Islet of Langerhans (tissue), 1 donor: ENCODE measurements at regions not wholly inside any gene's neighbourhood (a gene's known extent, or its start where the extent isn't known, plus 50 kb on each side); places are given as distances from the start of the nearest gene placed in this dataset.

Experiments used
- FAIRE-seq: peaks from one replicate; lab custom pipeline; 2011; peaks lifted over from hg19 to GRCh38; lab: Jason Lieb, UNC

DNA sequence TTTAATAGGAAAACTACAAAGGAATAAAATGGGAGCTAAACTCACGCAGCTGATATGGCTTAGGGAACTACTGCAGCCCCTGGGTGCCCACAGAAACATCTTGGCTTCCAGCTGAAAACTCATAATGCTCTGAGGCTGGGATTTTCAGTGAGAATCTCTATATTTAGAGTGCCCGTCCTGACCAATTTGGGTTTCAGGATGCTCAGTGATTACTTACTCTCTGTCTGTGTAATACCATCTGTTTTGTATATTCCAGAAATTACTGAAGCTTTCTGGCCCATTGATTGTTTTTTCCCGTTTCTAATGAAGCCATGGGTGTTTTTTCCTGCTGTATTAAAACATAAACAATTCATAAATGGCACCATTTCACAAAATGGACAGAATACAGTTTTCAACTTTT, 50.6 kb upstream of the ZNF385D start:
- FAIRE-seq = no peak

DNA sequence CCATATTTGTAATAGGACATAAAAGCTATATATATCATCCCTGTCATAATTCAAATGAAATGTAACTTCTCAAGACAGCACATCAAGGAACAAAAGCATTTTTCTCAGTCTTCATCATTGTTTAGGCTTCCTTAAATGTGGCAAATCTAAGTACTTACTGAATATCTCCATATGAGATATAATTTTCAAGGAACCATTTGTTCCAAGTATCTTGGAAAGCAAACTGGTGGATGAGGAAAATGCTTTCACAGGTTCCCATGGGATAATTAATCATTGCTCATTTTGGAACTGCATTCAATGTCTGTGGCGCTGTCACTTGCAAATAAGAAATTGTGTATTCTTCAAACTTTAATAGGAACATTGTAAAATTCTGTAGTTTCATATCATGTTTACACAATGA, 52.6 kb upstream of the ZNF385D start:
- FAIRE-seq = peak; percentile 30

- no peak for FAIRE-seq
Observed at GRCh38 chr3:21804330-21804729, 53.3 kb upstream of the ZNF385D start.

DNA sequence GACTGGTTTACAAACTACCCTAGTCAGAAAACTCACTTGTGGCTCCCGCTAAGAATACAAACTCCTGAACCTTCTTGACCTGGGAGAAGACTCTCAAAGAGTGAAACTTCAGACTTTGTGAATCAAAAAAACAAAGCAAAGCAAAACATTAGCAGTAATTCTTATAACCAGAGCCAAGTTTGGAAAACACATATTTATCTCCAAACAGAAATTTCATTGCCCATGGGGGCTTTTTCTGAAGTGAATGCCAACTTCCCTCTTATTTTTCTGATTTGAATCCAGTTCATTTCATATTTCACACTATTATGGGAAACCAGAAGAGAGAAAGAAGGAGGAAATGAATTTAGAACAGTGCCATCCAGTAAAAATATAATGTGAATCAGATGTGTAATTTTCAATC, 55.7 kb upstream of the ZNF385D start:
- FAIRE-seq = no peak

GRCh38 chr3:21825684-21826083, 74.7 kb upstream of the ZNF385D start:
- no peak for FAIRE-seq

GRCh38 chr3:21826416-21826815, 75.4 kb upstream of the ZNF385D start:
- FAIRE-seq = no peak

DNA sequence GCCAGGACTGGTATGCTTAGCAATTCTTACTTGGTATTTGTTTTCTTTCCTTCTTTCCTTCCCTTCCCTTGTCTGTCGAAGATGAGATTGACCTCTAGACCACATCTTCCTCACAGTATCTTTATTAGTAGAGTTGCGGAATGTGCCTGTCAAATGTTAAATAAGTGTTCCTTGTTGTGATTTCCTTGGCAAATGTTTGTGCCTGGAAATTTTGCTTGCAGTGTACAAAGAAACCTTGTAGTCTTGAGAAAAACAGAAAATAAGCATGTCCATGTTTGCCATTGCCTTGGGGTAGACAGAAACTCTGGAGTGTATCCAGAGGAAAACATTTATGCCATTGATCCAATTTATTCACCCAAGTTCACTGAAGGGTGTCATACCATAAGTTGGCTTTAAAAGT, 79.5 kb upstream of the ZNF385D start:
- no peak for FAIRE-seq

DNA sequence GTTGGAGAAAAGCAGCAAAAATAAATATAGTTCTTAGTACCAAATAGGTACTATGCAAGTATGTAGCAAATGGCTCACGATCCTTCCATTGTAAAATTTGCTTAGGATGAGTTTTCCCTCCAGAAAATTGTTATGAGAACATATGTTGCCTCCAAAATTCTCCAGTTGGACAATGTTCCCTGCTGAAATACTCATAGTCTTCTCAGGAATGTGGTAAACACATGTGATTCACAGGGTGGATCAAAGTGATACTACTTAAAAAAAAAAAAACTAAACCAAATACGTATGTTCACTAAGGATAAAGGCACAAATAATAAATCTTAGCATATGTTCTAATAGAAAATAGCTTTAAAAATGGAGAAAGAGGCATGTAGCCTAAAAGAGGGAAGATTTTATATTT, 84.3 kb upstream of the ZNF385D start:
- no peak for FAIRE-seq

- no peak for FAIRE-seq
Observed at GRCh38 chr3:21836227-21836626, 85.2 kb upstream of the ZNF385D start.

- FAIRE-seq = peak; percentile 65
Observed at GRCh38 chr3:21839176-21839575, 88.2 kb upstream of the ZNF385D start.

DNA sequence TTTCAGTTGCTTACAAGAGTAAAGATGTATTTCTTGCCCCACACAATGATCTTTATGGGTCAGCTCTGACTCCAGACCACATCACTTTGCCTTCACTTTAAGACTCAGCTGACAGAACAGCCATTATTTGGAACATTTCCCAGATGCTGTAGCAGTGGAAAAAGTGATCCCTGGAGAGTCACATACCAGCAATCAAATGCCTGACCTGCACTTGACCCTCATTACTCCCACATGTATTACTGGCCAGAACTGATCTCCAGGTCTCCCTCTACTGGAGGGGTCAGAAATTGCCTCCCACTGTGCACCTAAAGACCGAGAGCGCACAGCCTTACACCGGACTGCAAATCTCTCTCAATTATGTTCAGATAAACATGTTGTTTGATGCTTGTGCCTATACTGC, 88.6 kb upstream of the ZNF385D start:
- FAIRE-seq = no peak

DNA sequence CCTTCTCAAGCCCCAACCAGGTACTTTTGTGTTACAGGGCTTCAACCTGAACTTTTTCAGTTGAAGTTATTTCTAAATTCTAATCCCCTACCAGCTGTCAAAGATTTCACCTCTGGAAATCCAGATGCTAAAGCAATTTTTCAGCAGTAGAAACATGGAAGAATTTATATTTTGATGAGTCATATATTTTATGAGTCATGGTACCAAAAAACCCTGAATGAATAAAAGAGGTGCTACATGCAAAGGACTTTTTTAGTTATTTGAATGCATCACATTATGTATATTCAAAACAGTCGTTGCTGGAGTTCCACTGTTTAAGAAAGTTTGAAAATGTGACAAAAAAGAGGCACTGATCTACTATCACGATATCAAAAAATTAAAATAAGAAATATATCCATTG, 96.0 kb upstream of the ZNF385D start:
- peak; percentile 36 for FAIRE-seq

DNA sequence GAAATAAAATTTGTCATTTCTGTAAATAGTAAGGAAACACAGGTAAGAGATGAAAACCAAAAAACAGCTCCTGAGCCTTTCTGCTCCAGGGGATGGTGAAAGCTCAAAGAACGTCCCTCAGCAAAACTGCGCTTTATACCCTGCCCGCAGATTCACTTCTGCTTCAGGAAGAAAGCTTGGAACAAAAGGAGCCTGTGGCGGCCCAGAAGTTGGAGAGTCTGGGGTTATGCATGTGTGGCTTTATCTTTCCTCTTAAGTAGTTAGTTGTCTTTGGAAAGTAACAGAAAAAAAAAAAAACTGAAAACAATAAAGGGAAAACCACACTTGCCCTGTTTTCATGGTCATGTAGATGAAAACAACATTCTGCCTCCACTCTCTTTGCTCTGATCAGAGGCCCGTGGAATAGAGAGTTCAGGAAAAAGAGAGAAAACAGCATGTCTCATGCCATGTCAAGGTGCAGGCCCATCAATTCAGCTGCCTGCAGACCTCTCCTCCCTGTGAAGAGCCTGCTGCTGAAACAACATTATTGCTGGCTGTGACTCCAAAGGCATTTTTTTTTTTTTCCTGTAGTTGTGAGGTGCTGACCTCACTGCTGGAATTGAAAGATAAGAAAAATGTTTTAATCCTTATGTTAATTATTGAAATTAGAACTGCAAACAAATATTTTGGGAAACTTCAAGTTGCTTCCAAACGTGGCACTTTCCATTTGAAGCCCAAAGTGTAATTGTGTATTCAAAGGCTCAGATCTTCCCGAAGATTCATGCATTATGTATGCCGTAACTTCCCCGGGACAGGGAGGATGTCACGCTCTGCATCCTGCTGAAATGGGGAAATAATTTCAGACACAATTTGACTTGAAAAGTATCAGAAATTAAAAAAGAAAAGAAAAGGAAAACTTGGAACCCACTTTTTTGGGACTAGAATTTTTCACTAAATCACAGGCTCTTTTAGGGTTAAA, 108.4 kb upstream of the ZNF385D start:
- FAIRE-seq = no peak

DNA sequence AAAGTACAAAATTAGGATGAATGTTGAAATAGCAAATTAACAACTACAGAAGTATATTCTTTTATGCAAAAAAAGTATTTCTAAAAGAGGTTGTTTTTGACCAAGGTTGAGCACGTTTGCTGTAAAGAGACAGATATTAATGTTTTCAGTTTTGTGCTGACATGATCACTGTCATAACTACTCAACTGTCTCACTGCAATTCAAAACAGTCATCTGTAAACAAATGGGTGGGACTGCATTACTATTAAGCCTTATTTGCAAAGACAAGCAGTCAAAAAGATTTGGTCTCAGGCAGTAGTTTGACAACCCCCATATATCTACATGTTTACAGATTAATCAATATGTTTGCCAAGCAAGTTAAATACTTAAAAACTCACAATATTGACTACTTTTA, 109.1 kb upstream of the ZNF385D start:
- no peak for FAIRE-seq

DNA sequence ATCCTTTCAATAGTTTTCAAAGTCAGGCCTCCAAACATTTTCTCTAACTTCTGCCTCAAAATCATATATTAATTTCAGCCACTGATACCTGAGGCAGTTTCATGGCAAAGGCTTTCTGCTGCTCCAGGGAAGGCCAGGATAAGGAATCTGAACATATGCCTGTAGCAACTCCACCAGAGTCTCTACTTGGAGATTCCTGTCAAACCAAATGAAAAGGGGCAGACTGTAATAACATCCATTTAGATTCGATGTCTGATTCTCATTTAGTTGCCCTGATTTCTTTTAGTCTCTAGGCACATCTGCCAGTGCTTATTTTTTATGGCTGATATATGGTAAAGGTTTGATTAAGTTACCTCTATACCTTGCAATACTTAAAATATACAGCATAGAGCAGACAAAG, 109.6 kb upstream of the ZNF385D start:
- FAIRE-seq = no peak

DNA sequence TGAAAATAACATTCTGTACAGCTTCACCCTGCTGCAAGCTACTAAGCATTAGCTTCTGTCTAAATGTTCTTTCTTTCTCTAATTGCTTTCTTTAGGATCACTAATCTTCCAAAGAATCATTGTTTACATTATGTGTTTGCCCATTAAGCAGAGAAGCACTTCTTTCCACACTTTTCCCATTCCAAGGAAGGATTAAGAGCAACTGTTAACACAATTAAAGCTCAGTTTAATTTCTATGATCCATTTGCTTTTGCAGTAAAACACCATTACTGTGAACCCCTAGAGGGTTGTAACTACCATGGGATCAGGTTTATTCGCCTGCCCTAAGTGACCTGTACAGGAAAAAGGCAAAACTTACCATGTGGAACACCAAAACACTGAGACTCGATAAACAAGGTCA, 125.8 kb upstream of the ZNF385D start:
- FAIRE-seq = no peak

- FAIRE-seq = no peak
Observed at GRCh38 chr3:21877214-21877754, 126.3 kb upstream of the ZNF385D start.

- FAIRE-seq = no peak
Observed at GRCh38 chr3:21879184-21879886, 128.3 kb upstream of the ZNF385D start.

- FAIRE-seq = no peak
Observed at GRCh38 chr3:21888656-21889055, 137.6 kb upstream of the ZNF385D start.

DNA sequence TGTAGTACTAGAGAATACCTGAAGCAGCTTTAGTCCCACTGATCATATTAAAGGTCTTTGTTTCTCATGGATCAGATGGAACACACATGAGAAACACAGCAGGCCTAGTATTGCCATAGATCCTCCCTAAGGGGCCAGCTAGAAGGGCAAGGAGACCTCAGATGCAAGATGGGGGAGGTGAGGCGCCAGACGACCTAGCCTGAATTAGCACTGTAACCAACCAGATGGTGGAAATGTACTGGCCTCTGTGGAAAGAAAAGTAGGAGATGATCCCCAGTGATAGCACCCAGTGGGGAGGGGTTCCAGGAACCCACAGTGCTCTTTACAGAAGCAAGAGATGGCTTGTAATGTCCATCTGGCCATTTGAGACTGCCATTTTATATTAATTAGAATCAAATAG, 138.2 kb upstream of the ZNF385D start:
- FAIRE-seq = no peak

DNA sequence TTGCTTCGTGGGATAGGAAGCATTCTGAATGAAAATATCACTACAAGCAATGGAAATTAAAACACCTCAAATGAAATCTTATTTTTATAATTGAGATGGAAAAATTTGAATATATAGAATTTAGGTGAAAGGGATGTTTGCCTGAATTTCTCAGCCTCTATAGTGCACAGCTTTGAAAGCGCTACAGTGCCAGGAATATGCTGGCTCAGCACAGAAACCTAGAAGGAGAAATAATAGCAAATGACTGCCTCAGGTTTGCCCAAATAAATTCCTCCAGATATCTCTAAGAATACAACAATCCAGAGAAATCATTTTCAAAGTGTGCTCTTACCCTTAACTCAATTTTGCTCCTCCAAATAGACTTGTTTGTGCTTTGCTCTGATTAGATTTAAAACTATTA, 141.1 kb upstream of the ZNF385D start:
- FAIRE-seq = no peak

GRCh38 chr3:21893242-21893641, 142.2 kb upstream of the ZNF385D start:
- no peak for FAIRE-seq
